Activated CD4-positive, alpha-beta T cell treated with anti-CD3 and anti-CD28 coated beads, Interleukin-2, amount 10 ng/mL, durations not matched to agents 7 days and 5 days (primary cell): ENCODE measurements at regions not wholly inside any gene's neighbourhood (a gene's known extent, or its start where the extent isn't known, plus 50 kb on each side); places are given as distances from the start of the nearest gene placed in this dataset.

Experiments used
- CTCF ChIA-PET: fragments of 350-600 bp; sonication (Branson Sonifier 250); formaldehyde crosslinking; loops from one replicate; lab custom pipeline; 2021; ENCODE audit warnings: antibody characterized with exemption; lab: Charles Lee
- POLR2A ChIA-PET: fragments of 350-600 bp; sonication (Branson Sonifier 250); formaldehyde crosslinking; loops from one replicate; lab custom pipeline; 2021; ENCODE audit warnings: antibody characterized with exemption; lab: Charles Lee
- DNase-seq: peaks from one replicate; pipeline ENCODE4 v3.0.0-alpha.2; 2020
- H3K27ac Mint-ChIP-seq: one replicate; pipeline ENCODE4 v1.8.0; 2021; ENCODE audit warnings: mild to moderate bottlenecking, moderate library complexity, mixed read lengths
- H3K27me3 Mint-ChIP-seq: one replicate; pipeline ENCODE4 v1.8.0; 2021; ENCODE audit warnings: mixed read lengths
- H3K36me3 Mint-ChIP-seq: one replicate; pipeline ENCODE4 v1.8.0; 2021; ENCODE audit warnings: low read depth, mixed read lengths
- H3K4me1 Mint-ChIP-seq: one replicate; pipeline ENCODE4 v1.8.0; 2021; ENCODE audit warnings: mixed read lengths
- H3K4me3 Mint-ChIP-seq: one replicate; pipeline ENCODE4 v1.8.0; 2021; ENCODE audit warnings: mild to moderate bottlenecking, moderate library complexity, mixed read lengths
- H3K9me3 Mint-ChIP-seq: one replicate; pipeline ENCODE4 v1.8.0; 2021; ENCODE audit warnings: mixed read lengths

- ChIA-PET POLR2A (no interaction called here), CTCF (no interaction called here)
- no peak overlapping the region for H3K27ac Mint-ChIP-seq
- peaks cover 5% of the 10 kb centered on the region for H3K9me3 Mint-ChIP-seq
- H3K27me3 Mint-ChIP-seq, result no peaks in the 10 kb centered on the region
- no peak overlapping the region for H3K4me3 Mint-ChIP-seq
- no peak for DNase-seq
- no peaks in the 10 kb centered on the region for H3K4me1 Mint-ChIP-seq
- no peaks in the 10 kb centered on the region for H3K36me3 Mint-ChIP-seq
These were observed 1092.9 kb downstream of the IGSF11 start for GRCh38 chr3:117941756-117942155.

- CTCF ChIA-PET, result no interaction called here
- no peak overlapping the region for H3K27ac Mint-ChIP-seq
These were observed 1080.5 kb downstream of the IGSF11 start for GRCh38 chr3:117954131-117954530.

GRCh38 chr3:117955196-117955595 lies 1079.5 kb downstream of the IGSF11 start:
- Mint-ChIP-seq H3K27ac (no peak overlapping the region), H3K9me3 (no peaks in the 10 kb centered on the region), H3K27me3 (no peaks in the 10 kb centered on the region), H3K4me1 (no peaks in the 10 kb centered on the region), H3K36me3 (no peaks in the 10 kb centered on the region), H3K4me3 (no peak overlapping the region)
- ChIA-PET POLR2A (no interaction called here), CTCF (no interaction called here)
- DNase-seq, result no peak

More at GRCh38 chr3:117954131-117954530, 1080.5 kb downstream of the IGSF11 start:
- DNase-seq, result no peak
- POLR2A ChIA-PET, result no interaction called here
- H3K4me3 Mint-ChIP-seq, result no peak overlapping the region
- no peaks in the 10 kb centered on the region for H3K4me1 Mint-ChIP-seq
- H3K36me3 Mint-ChIP-seq, result no peaks in the 10 kb centered on the region
- H3K9me3 Mint-ChIP-seq, result peaks cover under 1% of the 10 kb centered on the region
- H3K27me3 Mint-ChIP-seq, result no peaks in the 10 kb centered on the region

GRCh38 chr3:117958027-117958426 lies 1076.6 kb downstream of the IGSF11 start:
- Mint-ChIP-seq H3K27ac (no peak overlapping the region), H3K4me3 (no peak overlapping the region), H3K36me3 (no peaks in the 10 kb centered on the region), H3K4me1 (no peaks in the 10 kb centered on the region), H3K9me3 (no peaks in the 10 kb centered on the region), H3K27me3 (no peaks in the 10 kb centered on the region)
- DNase-seq, result no peak
- ChIA-PET POLR2A (no interaction called here), CTCF (no interaction called here)

GRCh38 chr3:117962750-117963149 lies 1071.9 kb downstream of the IGSF11 start:
- CTCF ChIA-PET, result no interaction called here
- no peaks in the 10 kb centered on the region for H3K27me3 Mint-ChIP-seq
- no peaks in the 10 kb centered on the region for H3K36me3 Mint-ChIP-seq

DNA sequence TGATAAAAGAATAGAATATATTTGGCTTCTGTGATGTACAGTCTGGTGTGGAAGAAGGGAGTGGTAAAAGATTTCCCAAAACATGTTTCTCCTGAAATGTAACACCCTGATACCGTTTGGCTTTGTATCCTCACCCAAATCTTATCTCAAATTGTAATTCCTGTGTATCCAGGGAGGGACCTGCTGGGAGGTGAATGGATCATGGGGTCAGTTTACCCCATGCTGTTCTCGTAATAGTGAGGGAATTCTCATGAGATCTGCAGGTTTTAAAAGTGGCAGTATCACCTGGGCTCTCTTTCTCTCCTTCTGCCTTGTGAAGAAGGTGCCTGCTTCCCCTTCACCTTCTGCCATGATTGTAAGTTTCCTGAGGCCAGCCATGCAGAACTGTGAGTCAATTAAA lies 1070.8 kb downstream of the IGSF11 start:
- Mint-ChIP-seq H3K9me3 (no peaks in the 10 kb centered on the region), H3K4me1 (no peaks in the 10 kb centered on the region), H3K27me3 (no peaks in the 10 kb centered on the region), H3K27ac (no peak overlapping the region), H3K4me3 (no peak overlapping the region), H3K36me3 (no peaks in the 10 kb centered on the region)
- ChIA-PET CTCF (no interaction called here), POLR2A (no interaction called here)
- no peak for DNase-seq

More at GRCh38 chr3:117962750-117963149, 1071.9 kb downstream of the IGSF11 start:
- H3K27ac Mint-ChIP-seq, result no peak overlapping the region
- no peak for DNase-seq
- H3K4me1 Mint-ChIP-seq, result no peaks in the 10 kb centered on the region
- no peaks in the 10 kb centered on the region for H3K9me3 Mint-ChIP-seq
- POLR2A ChIA-PET, result no interaction called here
- H3K4me3 Mint-ChIP-seq, result no peak overlapping the region

GRCh38 chr3:117964814-117965213 lies 1069.8 kb downstream of the IGSF11 start:
- no peaks in the 10 kb centered on the region for H3K4me1 Mint-ChIP-seq
- no peak for DNase-seq
- H3K4me3 Mint-ChIP-seq, result no peak overlapping the region
- H3K9me3 Mint-ChIP-seq, result no peaks in the 10 kb centered on the region
- CTCF ChIA-PET, result no interaction called here
- POLR2A ChIA-PET, result no interaction called here
- no peaks in the 10 kb centered on the region for H3K27me3 Mint-ChIP-seq
- no peak overlapping the region for H3K27ac Mint-ChIP-seq
- no peaks in the 10 kb centered on the region for H3K36me3 Mint-ChIP-seq

DNA sequence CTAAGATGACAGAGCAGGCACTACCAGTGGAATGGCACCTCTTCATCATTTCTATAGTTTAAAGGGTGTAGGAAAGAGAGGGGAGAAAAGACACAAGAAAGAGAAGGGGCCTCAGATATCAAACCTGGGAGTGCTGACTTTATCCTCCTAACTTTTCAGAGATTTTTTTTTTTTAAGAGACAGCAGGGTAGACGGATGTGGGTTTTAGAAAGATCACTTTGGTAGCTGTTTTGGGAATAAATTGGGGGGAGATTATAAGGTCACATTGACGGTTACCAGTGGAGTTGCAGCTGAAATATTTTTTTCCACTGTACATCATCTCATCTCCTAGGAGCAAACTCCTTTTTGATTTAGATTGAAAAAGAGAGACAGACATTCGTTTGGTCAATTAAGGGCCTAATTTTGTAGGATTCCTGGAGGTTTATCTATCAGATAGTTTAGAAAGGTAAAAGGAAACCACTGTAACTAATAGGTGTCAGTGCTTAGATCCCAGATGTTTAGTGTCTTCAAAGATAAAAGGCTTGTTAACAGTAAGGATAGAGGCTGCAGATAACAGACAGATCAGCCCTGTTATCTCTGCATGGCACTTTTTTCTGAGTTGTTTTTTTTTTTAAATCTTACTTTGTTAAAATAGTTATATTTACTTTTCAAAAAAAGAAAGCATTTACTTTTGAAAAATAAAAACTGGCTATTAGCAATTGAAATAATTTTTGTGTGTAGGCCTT lies 1057.0 kb downstream of the IGSF11 start:
- DNase-seq, result no peak
- Mint-ChIP-seq H3K4me1 (no peaks in the 10 kb centered on the region), H3K36me3 (no peaks in the 10 kb centered on the region), H3K4me3 (no peak overlapping the region), H3K9me3 (no peaks in the 10 kb centered on the region), H3K27ac (no peak overlapping the region), H3K27me3 (no peaks in the 10 kb centered on the region)
- CTCF ChIA-PET, result no interaction called here
- POLR2A ChIA-PET, result no interaction called here

DNA sequence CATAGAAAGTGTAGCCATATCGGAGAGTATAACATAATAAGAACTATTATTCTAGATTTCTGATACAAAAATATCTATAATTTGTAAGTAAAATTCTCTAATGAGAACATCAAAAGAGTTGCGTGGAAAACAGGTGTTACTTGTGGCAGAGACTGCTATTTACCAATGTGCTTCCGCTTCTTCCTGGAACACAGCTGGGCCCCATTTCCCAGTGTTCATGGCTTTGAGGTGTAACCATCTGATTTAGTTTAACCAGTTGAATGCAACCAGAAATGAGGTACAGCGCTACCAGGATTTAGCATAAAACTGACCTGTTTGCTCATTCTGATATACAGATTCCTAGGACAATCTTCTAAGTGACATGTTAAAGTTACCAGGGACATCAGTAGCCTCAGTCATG lies 1055.2 kb downstream of the IGSF11 start:
- Mint-ChIP-seq H3K36me3 (no peaks in the 10 kb centered on the region), H3K4me1 (no peaks in the 10 kb centered on the region), H3K27me3 (no peaks in the 10 kb centered on the region), H3K27ac (no peak overlapping the region), H3K4me3 (no peak overlapping the region), H3K9me3 (no peaks in the 10 kb centered on the region)
- ChIA-PET CTCF (no interaction called here), POLR2A (no interaction called here)
- no peak for DNase-seq

DNA sequence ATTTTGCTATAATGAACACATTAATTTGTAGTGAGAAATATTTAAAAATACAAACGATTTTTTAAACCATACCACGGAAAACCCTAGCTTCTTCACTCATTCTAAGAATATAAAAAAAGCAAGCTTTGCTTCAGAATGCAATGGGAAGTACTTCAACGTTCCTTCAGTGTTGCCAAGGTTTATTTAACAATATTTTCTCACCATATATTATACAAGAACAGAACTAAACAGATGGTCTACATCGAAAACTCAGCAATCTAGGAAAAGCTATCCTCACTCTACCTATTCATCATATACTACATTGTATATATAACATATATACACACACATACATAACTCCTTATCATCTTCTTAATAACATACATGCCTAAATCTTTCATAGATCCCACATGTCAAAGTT lies 1047.4 kb downstream of the IGSF11 start:
- DNase-seq, result no peak
- Mint-ChIP-seq H3K4me1 (no peaks in the 10 kb centered on the region), H3K4me3 (no peak overlapping the region), H3K27ac (no peak overlapping the region), H3K27me3 (no peaks in the 10 kb centered on the region), H3K9me3 (no peaks in the 10 kb centered on the region), H3K36me3 (no peaks in the 10 kb centered on the region)
- POLR2A ChIA-PET, result no interaction called here
- CTCF ChIA-PET, result no interaction called here

- Mint-ChIP-seq H3K4me3 (no peak overlapping the region), H3K4me1 (no peaks in the 10 kb centered on the region), H3K9me3 (no peaks in the 10 kb centered on the region), H3K27me3 (no peaks in the 10 kb centered on the region), H3K27ac (no peak overlapping the region), H3K36me3 (no peaks in the 10 kb centered on the region)
- DNase-seq, result no peak
- CTCF ChIA-PET, result no interaction called here
- POLR2A ChIA-PET, result no interaction called here
These were observed 1044.7 kb downstream of the IGSF11 start for GRCh38 chr3:117989982-117990381.

- Mint-ChIP-seq H3K4me3 (no peak overlapping the region), H3K36me3 (no peaks in the 10 kb centered on the region), H3K4me1 (no peaks in the 10 kb centered on the region), H3K27ac (no peak overlapping the region), H3K27me3 (no peaks in the 10 kb centered on the region), H3K9me3 (no peaks in the 10 kb centered on the region)
- DNase-seq, result no peak
- POLR2A ChIA-PET, result no interaction called here
- CTCF ChIA-PET, result no interaction called here
These were observed 1044.0 kb downstream of the IGSF11 start for GRCh38 chr3:117990627-117991026.

DNA sequence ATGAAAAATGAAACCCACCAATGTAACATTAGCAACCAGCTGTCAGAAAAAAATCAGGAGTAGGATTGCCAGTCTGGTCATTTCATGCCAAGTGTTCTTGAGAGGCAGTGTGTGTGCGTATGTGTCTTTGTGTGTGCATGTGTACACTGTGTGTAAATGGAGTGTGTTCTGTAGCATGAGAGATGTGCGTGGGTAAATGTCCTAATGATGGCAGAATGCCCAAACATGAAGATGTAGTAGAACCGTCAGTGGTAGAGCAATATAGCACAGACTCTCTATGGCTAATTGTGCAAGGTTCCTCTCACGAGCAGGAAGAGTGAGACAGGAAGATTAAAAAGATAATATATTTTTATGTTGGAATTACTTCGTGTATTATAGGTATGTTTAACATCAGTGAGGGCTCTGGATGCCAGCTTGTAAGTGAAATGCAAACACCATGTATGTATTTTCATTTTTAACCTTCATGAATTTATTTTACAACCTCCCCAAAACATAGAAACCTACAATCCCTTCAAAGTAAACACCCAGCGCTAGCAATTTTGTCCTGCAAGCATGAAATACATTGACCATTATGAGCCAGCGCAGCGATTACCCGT lies 1038.7 kb downstream of the IGSF11 start:
- ChIA-PET POLR2A (no interaction called here), CTCF (interaction anchor here (0.7 kb wide), 1 partner anchor 281 kb away, joined by 5 read pairs; no protein-coding TSS in a partner anchor)
- Mint-ChIP-seq H3K4me1 (no peaks in the 10 kb centered on the region), H3K9me3 (no peaks in the 10 kb centered on the region), H3K27me3 (no peaks in the 10 kb centered on the region), H3K36me3 (no peaks in the 10 kb centered on the region), H3K27ac (no peak overlapping the region), H3K4me3 (no peak overlapping the region)
- DNase-seq, result no peak
